Astrocyte (in vitro differentiated cells and primary cell): ENCODE measurements at regions not wholly inside any gene's neighbourhood (a gene's known extent, or its start where the extent isn't known, plus 50 kb on each side); places are given as distances from the start of the nearest gene placed in this dataset.

Experiments used
- DNase-seq: peaks from one replicate; pipeline ENCODE4 v3.0.0-alpha.2; 2010; ENCODE audit warnings: low read depth
- FAIRE-seq: peaks from 2 replicates; lab custom pipeline; 2011; peaks lifted over from hg19 to GRCh38; lab: Jason Lieb, UNC
- H2AFZ ChIP-seq: 2 replicates; pipeline ENCODE4 v1.6.0; 2012; ENCODE audit warnings: low read depth, low read length, inconsistent platforms
- H3K27ac ChIP-seq: 2 replicates; pipeline ENCODE4 v1.5.1; 2011; ENCODE audit warnings: low read depth, low read length, inconsistent platforms
- H3K27me3 ChIP-seq: 2 replicates; pipeline ENCODE4 v1.6.0; 2011; ENCODE audit warnings: low read length, inconsistent platforms; ENCODE audit not compliant: insufficient read depth
- H3K36me3 ChIP-seq: 2 replicates; pipeline ENCODE4 v1.5.1; 2011; ENCODE audit warnings: low read length, inconsistent platforms; ENCODE audit not compliant: insufficient read depth
- H3K4me1 ChIP-seq: 2 replicates; pipeline ENCODE4 v1.5.1; 2011; ENCODE audit warnings: low read length, inconsistent platforms; ENCODE audit not compliant: insufficient read depth
- H3K4me2 ChIP-seq: 2 replicates; pipeline ENCODE4 v1.6.0; 2012; ENCODE audit warnings: low read length, inconsistent platforms
- H3K4me3 ChIP-seq: 2 replicates; pipeline ENCODE4 v1.5.1; 2011; ENCODE audit warnings: low read depth, mild to moderate bottlenecking, low read length, inconsistent platforms; ENCODE audit not compliant: insufficient read depth
- H3K79me2 ChIP-seq: 2 replicates; pipeline ENCODE4 v1.6.0; 2012; ENCODE audit warnings: mild to moderate bottlenecking, low read length, inconsistent platforms; ENCODE audit not compliant: insufficient read depth
- H3K9ac ChIP-seq: 2 replicates; pipeline ENCODE4 v1.6.0; 2012; ENCODE audit warnings: mild to moderate bottlenecking, low read length, inconsistent platforms
- H3K9me3 ChIP-seq: 2 replicates; pipeline ENCODE4 v1.5.1; 2012; ENCODE audit warnings: low read depth, mild to moderate bottlenecking, low read length, inconsistent platforms; ENCODE audit not compliant: insufficient read depth
- H4K20me1 ChIP-seq: 2 replicates; pipeline ENCODE4 v1.6.0; 2012; ENCODE audit warnings: low read length, inconsistent platforms; ENCODE audit not compliant: insufficient read depth
- H3K27ac Mint-ChIP-seq: one replicate; pipeline ENCODE4 v1.8.0; 2021; ENCODE audit warnings: mild to moderate bottlenecking, mixed read lengths; ENCODE audit not compliant: unreplicated experiment
- H3K27me3 Mint-ChIP-seq: one replicate; pipeline ENCODE4 v1.8.0; 2021; ENCODE audit warnings: low read depth, mixed read lengths; ENCODE audit not compliant: unreplicated experiment
- H3K36me3 Mint-ChIP-seq: one replicate; pipeline ENCODE4 v1.8.0; 2021; ENCODE audit warnings: low read depth, mixed read lengths; ENCODE audit not compliant: unreplicated experiment
- H3K4me1 Mint-ChIP-seq: one replicate; pipeline ENCODE4 v1.8.0; 2021; ENCODE audit warnings: low read depth, mixed read lengths; ENCODE audit not compliant: unreplicated experiment
- H3K4me3 Mint-ChIP-seq: one replicate; pipeline ENCODE4 v1.8.0; 2021; ENCODE audit warnings: mild to moderate bottlenecking, moderate library complexity, mixed read lengths; ENCODE audit not compliant: unreplicated experiment
- H3K9me3 Mint-ChIP-seq: one replicate; pipeline ENCODE4 v1.8.0; 2021; ENCODE audit warnings: mild to moderate bottlenecking, mixed read lengths; ENCODE audit not compliant: unreplicated experiment
- CTCF ChIP-seq: IDR thresholded peaks from 2 replicates; pipeline ENCODE4 v1.5.1; 2011; ENCODE audit warnings: low read depth, mild to moderate bottlenecking, inconsistent platforms, low read length, moderate library complexity; ENCODE audit not compliant: insufficient read depth
- EZH2 ChIP-seq: IDR thresholded peaks from 2 replicates; pipeline ENCODE4 v1.6.1; 2012; ENCODE audit warnings: mild to moderate bottlenecking, low read length, inconsistent platforms; ENCODE audit not compliant: insufficient read depth

GRCh38 chr22:48678171-48679135 lies 1149.2 kb downstream of the BRD1 start:
- no peak overlapping the region for H3K9ac ChIP-seq
- FAIRE-seq: no peak
- Mint-ChIP-seq H3K9me3 (peaks cover 5% of the 10 kb centered on the region), H3K4me3 (no peak overlapping the region), H3K36me3 (peaks cover 4% of the 10 kb centered on the region), H3K4me1 (no peaks in the 10 kb centered on the region), H3K27me3 (peaks cover 6% of the 10 kb centered on the region), H3K27ac (no peak overlapping the region)
- no peaks in the 10 kb centered on the region for H3K27me3 ChIP-seq
- H3K9me3 ChIP-seq: no peaks in the 10 kb centered on the region
- H3K36me3 ChIP-seq: no peaks in the 10 kb centered on the region
- no peak overlapping the region for H3K4me3 ChIP-seq
- no peaks in the 10 kb centered on the region for H3K4me1 ChIP-seq
- no peak overlapping the region for H3K4me2 ChIP-seq
- H3K27ac ChIP-seq: no peak overlapping the region
- DNase-seq: no peak
- no peaks in the 10 kb centered on the region for H4K20me1 ChIP-seq
- no peak overlapping the region for H2AFZ ChIP-seq
- TF ChIP-seq CTCF (no peak), EZH2 (no peak)
- H3K79me2 ChIP-seq: no peaks in the 10 kb centered on the region

- Histone ChIP-seq H3K9me3 (no peaks in the 10 kb centered on the region), H3K4me2 (no peak overlapping the region)
- FAIRE-seq: no peak
These were observed 1150.1 kb downstream of the BRD1 start for GRCh38 chr22:48677621-48678020.

More at GRCh38 chr22:48677621-48678020, 1150.1 kb downstream of the BRD1 start:
- Histone ChIP-seq H3K4me3 (no peak overlapping the region), H3K27me3 (no peaks in the 10 kb centered on the region), H3K79me2 (no peaks in the 10 kb centered on the region), H3K36me3 (no peaks in the 10 kb centered on the region), H4K20me1 (no peaks in the 10 kb centered on the region), H3K27ac (no peak overlapping the region), H2AFZ (no peak overlapping the region), H3K9ac (no peak overlapping the region), H3K4me1 (no peaks in the 10 kb centered on the region)
- no peak for DNase-seq
- no peak for TF ChIP-seq EZH2
- no peak for TF ChIP-seq CTCF
- no peak overlapping the region for H3K4me3 Mint-ChIP-seq
- H3K27ac Mint-ChIP-seq: no peak overlapping the region
- H3K36me3 Mint-ChIP-seq: peaks cover 5% of the 10 kb centered on the region
- H3K4me1 Mint-ChIP-seq: no peaks in the 10 kb centered on the region
- H3K27me3 Mint-ChIP-seq: peaks cover 6% of the 10 kb centered on the region
- H3K9me3 Mint-ChIP-seq: peaks cover 9% of the 10 kb centered on the region
